PC-9 (cell line): ENCODE measurements at regions not wholly inside any gene's neighbourhood (a gene's known extent, or its start where the extent isn't known, plus 50 kb on each side); places are given as distances from the start of the nearest gene placed in this dataset.

Source experiments
- CTCF ChIP-seq: fragments of 200-600 bp; sonication (generic); conservative IDR thresholded peaks from 2 replicates; pipeline ENCODE4 v1.6.1; 2017; ENCODE audit warnings: mixed run types, antibody characterized with exemption, mild to moderate bottlenecking, moderate library complexity
- EZH2 ChIP-seq: fragments of 200-600 bp; sonication (generic); IDR thresholded peaks from 2 replicates; pipeline ENCODE4 v1.8.0; 2017; ENCODE audit warnings: antibody characterized with exemption, low read depth

- TF ChIP-seq CTCF (no peak), EZH2 (no peak)
These were observed 746.1 kb downstream of the C4orf33 start for GRCh38 chr4:129842096-129842495.
